ENCODE measurements at regions not wholly inside any gene's neighbourhood (a gene's known extent, or its start where the extent isn't known, plus 50 kb on each side); places are given as distances from the start of the nearest gene placed in this dataset.
"Not testable (repeated sequence)": the region's sequence is repeated elsewhere in the genome, so short reads cannot be mapped to it uniquely, and the experiment has no call there.

GRCh38 chrX:47776292-47777006 lies 60.3 kb upstream of the ZNF81 start:
- H3K9me2 ChIP-seq (replicated peaks; ENCODE audit: low read length), result no peaks in the 10 kb centered on the region
- no peak overlapping the region for H3K4me3 ChIP-seq (ENCODE audit: low read length)
- ATAC-seq (no peak), DNase-seq (no peak)
- no peak overlapping the region for H2AFZ ChIP-seq (ENCODE audit: low read length)
- POLR2A ChIA-PET (ENCODE audit: unreplicated experiment), result no interaction called here
- no peak overlapping the region for H3K27ac ChIP-seq (ENCODE audit: low read length)
- TF ChIP-seq EZH2 (IDR thresholded peaks at IDR 0.05; ENCODE audit: low read length, unreplicated experiment) (no peak), EZH2phosphoT487 (IDR thresholded peaks at IDR 0.05; ENCODE audit: borderline replicate concordance, low read length) (no peak), CTCF (conservative IDR thresholded peaks at IDR 0.05; ENCODE audit: low read depth, low read length) (no peak)
- CTCF ChIA-PET, result no interaction called here
- H3K4me1 ChIP-seq (ENCODE audit: insufficient read depth, low read length), result no peaks in the 10 kb centered on the region
- no peak overlapping the region for H3K9ac ChIP-seq (ENCODE audit: low read length)
- no peaks in the 10 kb centered on the region for H3K79me2 ChIP-seq (ENCODE audit: low read length)
- no peaks in the 10 kb centered on the region for H4K20me1 ChIP-seq (ENCODE audit: low read length)
- no peaks in the 10 kb centered on the region for H3K36me3 ChIP-seq (ENCODE audit: low read depth, low read length)
- H3K9me3 ChIP-seq (ENCODE audit: low read length), result no peaks in the 10 kb centered on the region
- no peaks in the 10 kb centered on the region for H3F3A ChIP-seq (ENCODE audit: low read length, unreplicated experiment)
- peaks cover 5% of the 10 kb centered on the region; the same call in 1 of the 2 replicates for H3K27me3 ChIP-seq (ENCODE audit: low read length)
- intact Hi-C loops (cut with micrococcal nuclease), result no loop called here
- no peak overlapping the region for H3K4me2 ChIP-seq (ENCODE audit: low read length)
- no TSS peak for BruUV-seq (replicated peaks)

- H2AFZ ChIP-seq (ENCODE audit: low read length), result no peak overlapping the region
- H3K36me3 ChIP-seq (ENCODE audit: low read depth, low read length), result no peaks in the 10 kb centered on the region
- ATAC-seq (no peak), DNase-seq (no peak)
- H3F3A ChIP-seq (ENCODE audit: low read length, unreplicated experiment), result no peaks in the 10 kb centered on the region
- no peaks in the 10 kb centered on the region for H3K9me3 ChIP-seq (ENCODE audit: low read length)
- intact Hi-C loops (cut with micrococcal nuclease), result no loop called here
- H3K27ac ChIP-seq (ENCODE audit: low read length), result no peak overlapping the region
- no peaks in the 10 kb centered on the region for H3K4me1 ChIP-seq (ENCODE audit: insufficient read depth, low read length)
- ChIA-PET CTCF (no interaction called here), POLR2A (ENCODE audit: unreplicated experiment) (no interaction called here)
- H3K4me3 ChIP-seq (ENCODE audit: low read length), result no peak overlapping the region
- H4K20me1 ChIP-seq (ENCODE audit: low read length), result no peaks in the 10 kb centered on the region
- no peak overlapping the region for H3K9ac ChIP-seq (ENCODE audit: low read length)
- BruUV-seq (replicated peaks), result no TSS peak
- H3K79me2 ChIP-seq (ENCODE audit: low read length), result no peaks in the 10 kb centered on the region
- no peak for TF ChIP-seq EZH2phosphoT487 (IDR thresholded peaks at IDR 0.05; ENCODE audit: borderline replicate concordance, low read length)
- TF ChIP-seq EZH2 (IDR thresholded peaks at IDR 0.05; ENCODE audit: low read length, unreplicated experiment), result no peak
- TF ChIP-seq CTCF (conservative IDR thresholded peaks at IDR 0.05; ENCODE audit: low read depth, low read length), result no peak
- H3K4me2 ChIP-seq (ENCODE audit: low read length), result no peak overlapping the region
- H3K27me3 ChIP-seq (ENCODE audit: low read length), result peaks cover 9% of the 10 kb centered on the region; the same call in 1 of the 2 replicates
- H3K9me2 ChIP-seq (replicated peaks; ENCODE audit: low read length), result no peaks in the 10 kb centered on the region
These were observed 63.9 kb upstream of the ZNF81 start for GRCh38 chrX:47772764-47773163.

- H3K27me3 ChIP-seq (ENCODE audit: low read length), result peaks cover 10% of the 10 kb centered on the region; the same call in 1 of the 2 replicates
- no peaks in the 10 kb centered on the region for H4K20me1 ChIP-seq (ENCODE audit: low read length)
- no peaks in the 10 kb centered on the region for H3K36me3 ChIP-seq (ENCODE audit: low read depth, low read length)
- no peaks in the 10 kb centered on the region for H3K9me3 ChIP-seq (ENCODE audit: low read length)
- H3K9ac ChIP-seq (ENCODE audit: low read length), result no peak overlapping the region
- no peak for TF ChIP-seq CTCF (conservative IDR thresholded peaks at IDR 0.05; ENCODE audit: low read depth, low read length)
- no peak for TF ChIP-seq EZH2 (IDR thresholded peaks at IDR 0.05; ENCODE audit: low read length, unreplicated experiment)
- no peak for TF ChIP-seq EZH2phosphoT487 (IDR thresholded peaks at IDR 0.05; ENCODE audit: borderline replicate concordance, low read length)
- H2AFZ ChIP-seq (ENCODE audit: low read length), result no peak overlapping the region
- no peak overlapping the region for H3K27ac ChIP-seq (ENCODE audit: low read length)
- no peak overlapping the region for H3K4me2 ChIP-seq (ENCODE audit: low read length)
- ATAC-seq (no peak), DNase-seq (no peak)
- intact Hi-C loops (cut with micrococcal nuclease), result no loop called here
- H3K4me1 ChIP-seq (ENCODE audit: insufficient read depth, low read length), result no peaks in the 10 kb centered on the region
- ChIA-PET POLR2A (ENCODE audit: unreplicated experiment) (no interaction called here), CTCF (no interaction called here)
- no peak overlapping the region for H3K4me3 ChIP-seq (ENCODE audit: low read length)
- BruUV-seq (replicated peaks), result no TSS peak
- no peaks in the 10 kb centered on the region for H3K9me2 ChIP-seq (replicated peaks; ENCODE audit: low read length)
- H3F3A ChIP-seq (ENCODE audit: low read length, unreplicated experiment), result no peaks in the 10 kb centered on the region
- no peaks in the 10 kb centered on the region for H3K79me2 ChIP-seq (ENCODE audit: low read length)
These were observed 65.2 kb upstream of the ZNF81 start for GRCh38 chrX:47771473-47771872.

GRCh38 chrX:47762826-47763225 lies 73.9 kb upstream of the ZNF81 start:
- BruUV-seq (replicated peaks); CTCF ChIA-PET: not testable (repeated sequence)

More at GRCh38 chrX:47762826-47763225, 73.9 kb upstream of the ZNF81 start:
- H3K27me3 ChIP-seq (ENCODE audit: low read length); intact Hi-C loops (cut with micrococcal nuclease); DNase-seq; H4K20me1 ChIP-seq (ENCODE audit: low read length); H3K9me3 ChIP-seq (ENCODE audit: low read length); H3F3A ChIP-seq (ENCODE audit: low read length, unreplicated experiment); ATAC-seq; H3K9me2 ChIP-seq (replicated peaks; ENCODE audit: low read length); H3K9ac ChIP-seq (ENCODE audit: low read length); H3K4me2 ChIP-seq (ENCODE audit: low read length); H3K79me2 ChIP-seq (ENCODE audit: low read length); H3K4me3 ChIP-seq (ENCODE audit: low read length); H2AFZ ChIP-seq (ENCODE audit: low read length); H3K27ac ChIP-seq (ENCODE audit: low read length); H3K36me3 ChIP-seq (ENCODE audit: low read depth, low read length); POLR2A ChIA-PET (ENCODE audit: unreplicated experiment); H3K4me1 ChIP-seq (ENCODE audit: insufficient read depth, low read length): not testable (repeated sequence)

Measured in PC-3 (cell line).